ENCODE measurements at regions not wholly inside any gene's neighbourhood (a gene's known extent, or its start where the extent isn't known, plus 50 kb on each side); places are given as distances from the start of the nearest gene placed in this dataset.

DNA sequence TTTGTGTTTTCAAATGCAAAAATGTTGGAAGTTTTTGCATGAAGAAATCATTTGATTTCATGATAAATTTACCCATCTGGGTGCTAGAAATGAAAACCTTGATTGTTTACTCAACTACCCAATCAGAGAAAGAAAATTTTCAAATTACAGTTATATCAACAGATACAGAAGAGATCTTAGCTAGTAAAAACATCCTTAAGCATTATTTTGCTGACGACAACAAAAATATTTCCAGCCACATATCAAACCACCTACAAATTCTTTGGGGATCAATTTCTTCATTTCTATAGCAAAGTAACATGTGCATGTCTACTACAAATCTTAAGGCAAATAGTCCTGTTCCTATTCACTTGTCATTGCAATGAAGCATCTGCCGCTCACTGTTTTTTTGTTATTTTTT is 530.3 kb downstream of the ZIC1 start:
- TF ChIP-seq RAD21 (IDR thresholded peaks at IDR 0.05; ENCODE audit: low read depth) = no peak
- TF ChIP-seq, protein P1, sequence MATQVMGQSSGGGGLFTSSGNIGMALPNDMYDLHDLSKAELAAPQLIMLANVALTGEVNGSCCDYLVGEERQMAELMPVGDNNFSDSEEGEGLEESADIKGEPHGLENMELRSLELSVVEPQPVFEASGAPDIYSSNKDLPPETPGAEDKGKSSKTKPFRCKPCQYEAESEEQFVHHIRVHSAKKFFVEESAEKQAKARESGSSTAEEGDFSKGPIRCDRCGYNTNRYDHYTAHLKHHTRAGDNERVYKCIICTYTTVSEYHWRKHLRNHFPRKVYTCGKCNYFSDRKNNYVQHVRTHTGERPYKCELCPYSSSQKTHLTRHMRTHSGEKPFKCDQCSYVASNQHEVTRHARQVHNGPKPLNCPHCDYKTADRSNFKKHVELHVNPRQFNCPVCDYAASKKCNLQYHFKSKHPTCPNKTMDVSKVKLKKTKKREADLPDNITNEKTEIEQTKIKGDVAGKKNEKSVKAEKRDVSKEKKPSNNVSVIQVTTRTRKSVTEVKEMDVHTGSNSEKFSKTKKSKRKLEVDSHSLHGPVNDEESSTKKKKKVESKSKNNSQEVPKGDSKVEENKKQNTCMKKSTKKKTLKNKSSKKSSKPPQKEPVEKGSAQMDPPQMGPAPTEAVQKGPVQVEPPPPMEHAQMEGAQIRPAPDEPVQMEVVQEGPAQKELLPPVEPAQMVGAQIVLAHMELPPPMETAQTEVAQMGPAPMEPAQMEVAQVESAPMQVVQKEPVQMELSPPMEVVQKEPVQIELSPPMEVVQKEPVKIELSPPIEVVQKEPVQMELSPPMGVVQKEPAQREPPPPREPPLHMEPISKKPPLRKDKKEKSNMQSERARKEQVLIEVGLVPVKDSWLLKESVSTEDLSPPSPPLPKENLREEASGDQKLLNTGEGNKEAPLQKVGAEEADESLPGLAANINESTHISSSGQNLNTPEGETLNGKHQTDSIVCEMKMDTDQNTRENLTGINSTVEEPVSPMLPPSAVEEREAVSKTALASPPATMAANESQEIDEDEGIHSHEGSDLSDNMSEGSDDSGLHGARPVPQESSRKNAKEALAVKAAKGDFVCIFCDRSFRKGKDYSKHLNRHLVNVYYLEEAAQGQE (IDR thresholded peaks at IDR 0.05; ENCODE audit: low read depth) = no peak
- TF ChIP-seq, protein P2, sequence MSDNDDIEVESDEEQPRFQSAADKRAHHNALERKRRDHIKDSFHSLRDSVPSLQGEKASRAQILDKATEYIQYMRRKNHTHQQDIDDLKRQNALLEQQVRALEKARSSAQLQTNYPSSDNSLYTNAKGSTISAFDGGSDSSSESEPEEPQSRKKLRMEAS (IDR thresholded peaks at IDR 0.05) = no peak
- TF ChIP-seq EP300 (IDR thresholded peaks at IDR 0.05; ENCODE audit: borderline replicate concordance) = no peak
- no peak for TF ChIP-seq TAF1 (IDR thresholded peaks at IDR 0.05; ENCODE audit: low read depth)
- TF ChIP-seq ZBTB7A (IDR thresholded peaks at IDR 0.05; ENCODE audit: low read depth) = no peak
- TF ChIP-seq YY1 (IDR thresholded peaks at IDR 0.05; ENCODE audit: low read depth) = no peak
- TF ChIP-seq, protein P3, sequence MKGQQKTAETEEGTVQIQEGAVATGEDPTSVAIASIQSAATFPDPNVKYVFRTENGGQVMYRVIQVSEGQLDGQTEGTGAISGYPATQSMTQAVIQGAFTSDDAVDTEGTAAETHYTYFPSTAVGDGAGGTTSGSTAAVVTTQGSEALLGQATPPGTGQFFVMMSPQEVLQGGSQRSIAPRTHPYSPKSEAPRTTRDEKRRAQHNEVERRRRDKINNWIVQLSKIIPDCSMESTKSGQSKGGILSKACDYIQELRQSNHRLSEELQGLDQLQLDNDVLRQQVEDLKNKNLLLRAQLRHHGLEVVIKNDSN (IDR thresholded peaks at IDR 0.05) = no peak
- TF ChIP-seq NFIC (IDR thresholded peaks at IDR 0.05) = no peak
- no peak for TF ChIP-seq CEBPB (IDR thresholded peaks at IDR 0.05)
- no peak for TF ChIP-seq CREB1 (IDR thresholded peaks at IDR 0.05; ENCODE audit: low read depth)
- no peak for TF ChIP-seq TCF12 (IDR thresholded peaks at IDR 0.05; ENCODE audit: low read depth)
- TF ChIP-seq EGR1 (IDR thresholded peaks at IDR 0.05) = no peak
- no peak for TF ChIP-seq TEAD4 (IDR thresholded peaks at IDR 0.05)

DNA sequence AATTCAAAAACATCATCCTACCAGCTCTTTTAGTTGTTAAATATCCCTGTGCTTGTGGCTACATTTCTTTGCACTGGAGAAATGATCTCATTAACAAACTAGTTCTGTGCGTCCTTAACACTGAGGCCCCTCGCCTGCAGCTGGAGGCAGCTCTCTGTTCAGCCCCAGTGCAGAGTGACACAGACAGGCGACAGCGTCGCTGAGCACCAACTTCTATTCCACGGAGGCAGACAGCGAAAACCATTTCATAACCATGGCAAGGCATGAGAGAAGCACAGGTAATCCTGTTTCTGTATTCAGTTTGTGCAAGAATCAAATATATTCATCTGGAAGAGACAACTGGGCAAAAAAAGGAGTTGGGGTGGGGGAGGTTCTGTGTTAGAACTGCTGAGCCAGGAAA is 530.7 kb downstream of the ZIC1 start:
- no peak for TF ChIP-seq RAD21 (IDR thresholded peaks at IDR 0.05; ENCODE audit: low read depth)

DNA sequence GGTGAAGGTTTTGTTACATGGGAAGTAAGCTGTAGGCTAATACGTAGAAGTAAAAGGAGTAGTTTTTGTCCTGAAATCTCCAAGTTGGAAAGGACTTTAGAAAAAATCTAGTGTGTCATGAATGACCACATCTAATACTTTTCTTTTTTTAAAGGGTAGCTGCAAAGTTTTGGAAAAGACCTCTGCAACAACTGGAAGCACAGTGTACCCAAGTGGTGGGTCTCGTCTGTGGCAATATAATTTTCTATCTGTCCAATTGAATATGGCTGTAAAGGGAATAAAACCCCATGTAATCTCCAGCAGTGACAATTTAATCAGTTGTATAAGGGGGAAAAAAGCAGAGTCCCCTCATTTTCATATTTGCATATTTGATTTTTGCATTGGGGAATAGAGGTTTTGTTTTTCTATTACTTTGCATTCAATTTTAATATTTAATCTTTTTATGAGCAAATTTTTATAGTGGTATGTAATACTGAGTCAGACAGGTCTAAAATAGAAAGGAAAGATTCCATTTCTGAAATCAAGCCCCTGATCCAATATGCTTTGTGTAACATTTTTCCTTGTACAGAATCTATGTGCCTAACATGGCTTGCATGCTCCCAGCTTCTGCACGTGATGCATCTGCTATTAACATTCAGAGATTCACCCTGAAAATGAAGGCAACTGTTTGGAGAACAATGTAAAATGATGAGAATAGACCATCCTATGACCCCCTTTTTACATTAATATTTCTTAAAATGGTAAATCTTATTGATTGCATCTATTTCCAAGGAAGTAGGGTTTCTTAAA is 531.4 kb downstream of the ZIC1 start:
- TF ChIP-seq EGR1 (IDR thresholded peaks at IDR 0.05) (no peak), TEAD4 (IDR thresholded peaks at IDR 0.05) (no peak), TAF1 (IDR thresholded peaks at IDR 0.05; ENCODE audit: low read depth) (no peak), ZBTB7A (IDR thresholded peaks at IDR 0.05; ENCODE audit: low read depth) (no peak), FOXM1 (IDR thresholded peaks at IDR 0.05; ENCODE audit: borderline replicate concordance, low read depth) (no peak), CREB1 (IDR thresholded peaks at IDR 0.05; ENCODE audit: low read depth) (no peak), EP300 (IDR thresholded peaks at IDR 0.05; ENCODE audit: borderline replicate concordance) (no peak), YY1 (IDR thresholded peaks at IDR 0.05; ENCODE audit: low read depth) (no peak), CEBPB (IDR thresholded peaks at IDR 0.05) (no peak), NFIC (IDR thresholded peaks at IDR 0.05) (no peak), TCF12 (IDR thresholded peaks at IDR 0.05; ENCODE audit: low read depth) (no peak), RAD21 (IDR thresholded peaks at IDR 0.05; ENCODE audit: low read depth) (no peak)
- TF ChIP-seq, protein P1 (IDR thresholded peaks at IDR 0.05; ENCODE audit: low read depth) = no peak
- TF ChIP-seq, protein P3 (IDR thresholded peaks at IDR 0.05) = no peak
- TF ChIP-seq, protein P2 (IDR thresholded peaks at IDR 0.05) = no peak

DNA sequence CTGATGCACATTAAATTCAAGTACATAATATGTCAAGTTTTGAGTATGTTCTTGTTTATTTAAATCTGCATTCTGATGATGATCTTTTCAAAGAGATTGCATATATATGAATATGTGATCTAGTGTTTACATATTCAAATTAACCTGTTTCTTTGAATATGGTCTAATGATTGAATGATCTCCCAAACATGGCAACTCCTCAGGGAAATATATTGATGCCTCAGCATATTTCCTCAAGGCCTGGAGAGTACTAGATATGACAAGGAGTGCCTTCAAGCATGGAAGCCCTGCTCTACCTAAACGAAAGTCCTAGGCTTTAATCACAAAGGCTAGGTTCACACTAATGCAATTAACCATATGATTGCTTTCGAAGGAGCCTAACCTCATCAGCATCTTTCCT is 532.8 kb downstream of the ZIC1 start:
- no peak for TF ChIP-seq EP300 (IDR thresholded peaks at IDR 0.05; ENCODE audit: borderline replicate concordance)
- TF ChIP-seq FOXM1 (IDR thresholded peaks at IDR 0.05; ENCODE audit: borderline replicate concordance, low read depth) = no peak
- no peak for TF ChIP-seq CREB1 (IDR thresholded peaks at IDR 0.05; ENCODE audit: low read depth)
- TF ChIP-seq ZBTB7A (IDR thresholded peaks at IDR 0.05; ENCODE audit: low read depth) = no peak
- no peak for TF ChIP-seq NFIC (IDR thresholded peaks at IDR 0.05)
- TF ChIP-seq RAD21 (IDR thresholded peaks at IDR 0.05; ENCODE audit: low read depth) = no peak
- no peak for TF ChIP-seq TEAD4 (IDR thresholded peaks at IDR 0.05)
- no peak for TF ChIP-seq YY1 (IDR thresholded peaks at IDR 0.05; ENCODE audit: low read depth)
- no peak for TF ChIP-seq TAF1 (IDR thresholded peaks at IDR 0.05; ENCODE audit: low read depth)
- TF ChIP-seq, protein P2 (IDR thresholded peaks at IDR 0.05) = no peak
- no peak for TF ChIP-seq CEBPB (IDR thresholded peaks at IDR 0.05)
- no peak for TF ChIP-seq TCF12 (IDR thresholded peaks at IDR 0.05; ENCODE audit: low read depth)
- TF ChIP-seq, protein P3 (IDR thresholded peaks at IDR 0.05) = no peak
- TF ChIP-seq, protein P1 (IDR thresholded peaks at IDR 0.05; ENCODE audit: low read depth) = no peak
- no peak for TF ChIP-seq EGR1 (IDR thresholded peaks at IDR 0.05)
